ENCODE measurements at regions not wholly inside any gene's neighbourhood (a gene's known extent, or its start where the extent isn't known, plus 50 kb on each side); places are given as distances from the start of the nearest gene placed in this dataset.
"Not testable (repeated sequence)": the region's sequence is repeated elsewhere in the genome, so short reads cannot be mapped to it uniquely, and the experiment has no call there.

- no peak for DNase-seq (ENCODE audit: low read depth in 2 of 3, low spot score in 2 of 3)
Measured at GRCh38 chr12:131249246-131250027, 295.7 kb downstream of the ADGRD1 start.

- no peak for DNase-seq (ENCODE audit: low read depth in 2 of 3, low spot score in 2 of 3)
Measured at GRCh38 chr12:131250028-131250950, 296.6 kb downstream of the ADGRD1 start.

GRCh38 chr12:131250951-131251315 is 297.2 kb downstream of the ADGRD1 start:
- no peak for DNase-seq (ENCODE audit: low read depth in 2 of 3, low spot score in 2 of 3)

- DNase-seq (ENCODE audit: low read depth in 2 of 3, low spot score in 2 of 3) = no peak
Measured at GRCh38 chr12:131251336-131252101, 297.8 kb downstream of the ADGRD1 start.

- no peak for DNase-seq (ENCODE audit: low read depth in 2 of 3, low spot score in 2 of 3)
Measured at GRCh38 chr12:131253376-131254026, 299.8 kb downstream of the ADGRD1 start.

GRCh38 chr12:131254374-131254773 is 300.7 kb downstream of the ADGRD1 start:
- no peak for DNase-seq (ENCODE audit: low read depth in 2 of 3, low spot score in 2 of 3)

GRCh38 chr12:131258398-131258797 is 304.7 kb downstream of the ADGRD1 start:
- DNase-seq (ENCODE audit: low read depth in 2 of 3, low spot score in 2 of 3) = no peak

- no peak for DNase-seq (ENCODE audit: low read depth in 2 of 3, low spot score in 2 of 3)
Measured at GRCh38 chr12:131260251-131260905, 306.7 kb downstream of the ADGRD1 start.

GRCh38 chr12:131260954-131261353 is 307.2 kb downstream of the ADGRD1 start:
- no peak for DNase-seq (ENCODE audit: low read depth in 2 of 3, low spot score in 2 of 3)

- no peak for DNase-seq (ENCODE audit: low read depth in 2 of 3, low spot score in 2 of 3)
Measured at GRCh38 chr12:131261906-131262305, 308.2 kb downstream of the ADGRD1 start.

GRCh38 chr12:131263626-131264025 is 309.9 kb downstream of the ADGRD1 start:
- DNase-seq (ENCODE audit: low read depth in 2 of 3, low spot score in 2 of 3) = no peak

- no peak for DNase-seq (ENCODE audit: low read depth in 2 of 3, low spot score in 2 of 3)
Measured at GRCh38 chr12:131264635-131265034, 310.9 kb downstream of the ADGRD1 start.

GRCh38 chr12:131266591-131267467 is 313.1 kb downstream of the ADGRD1 start:
- DNase-seq (ENCODE audit: low read depth in 2 of 3, low spot score in 2 of 3) = no peak

- no peak for DNase-seq (ENCODE audit: low read depth in 2 of 3, low spot score in 2 of 3)
Measured at GRCh38 chr12:131267576-131267975, 313.9 kb downstream of the ADGRD1 start.

- DNase-seq (ENCODE audit: low read depth in 2 of 3, low spot score in 2 of 3) = not testable (repeated sequence)
Measured at GRCh38 chr12:131268123-131268522, 314.4 kb downstream of the ADGRD1 start.

- DNase-seq (ENCODE audit: low read depth in 2 of 3, low spot score in 2 of 3) = not testable (repeated sequence)
Measured at GRCh38 chr12:131268571-131268970, 314.9 kb downstream of the ADGRD1 start.

GRCh38 chr12:131269551-131269950 is 315.8 kb downstream of the ADGRD1 start:
- DNase-seq (ENCODE audit: low read depth in 2 of 3, low spot score in 2 of 3) = no peak

- not testable (repeated sequence) for DNase-seq (ENCODE audit: low read depth in 2 of 3, low spot score in 2 of 3)
Measured at GRCh38 chr12:131269977-131270376, 316.3 kb downstream of the ADGRD1 start.

GRCh38 chr12:131271724-131272123 is 318.0 kb downstream of the ADGRD1 start:
- DNase-seq (ENCODE audit: low read depth in 2 of 3, low spot score in 2 of 3) = no peak

All from activated CD8-positive, alpha-beta memory T cell treated with anti-CD3 and anti-CD28 coated beads for 48 hours (primary cell).